Esophagus muscularis mucosa (tissue), 4 donors: ENCODE measurements at regions not wholly inside any gene's neighbourhood (a gene's known extent, or its start where the extent isn't known, plus 50 kb on each side); places are given as distances from the start of the nearest gene placed in this dataset.
A peak's percentile ranks its signal among the peaks of the same experiment; 100 is the strongest.

Experiments
- DNase-seq: peaks from one replicate; pipeline ENCODE4 v3.0.0-alpha.2; 2017; ENCODE audit errors: extremely low spot score
- H3K27ac ChIP-seq, 4 donors: fragments of 200-600 bp; sonication (generic); replicated peaks in 1 of 4; 1 replicate in 3 of 4; 2 replicates in 1 of 4; pipeline ENCODE4 v1.5.1; 2016 to 2019; ENCODE audit warnings: mild to moderate bottlenecking in 1 of 4
- H3K27me3 ChIP-seq, 4 donors: fragments of 200-600 bp; sonication (generic); one replicate each; pipeline versions ENCODE4 v1.5.1 to v1.6.0; 2016 to 2019
- H3K36me3 ChIP-seq, 4 donors: fragments of 200-600 bp; sonication (generic); one replicate each; pipeline ENCODE4 v1.5.1; 2016 to 2019
- H3K4me1 ChIP-seq, 4 donors: fragments of 200-600 bp; sonication (generic); one replicate each; pipeline ENCODE4 v1.5.1; 2016 to 2019
- H3K4me3 ChIP-seq, 4 donors: fragments of 200-600 bp; sonication (generic); 1 replicate in 2 of 4; 2 replicates in 2 of 4; pipeline ENCODE4 v1.5.1; 2016 to 2019; ENCODE audit warnings: mild to moderate bottlenecking in 4 of 4, moderate library complexity in 1 of 4
- H3K9me3 ChIP-seq, 4 donors: fragments of 200-600 bp; sonication (generic); 1 replicate in 3 of 4; 2 replicates in 1 of 4; pipeline ENCODE4 v1.5.1; 2016 to 2019
- CTCF ChIP-seq, 3 experiments: fragments of 200-600 bp in 2 of 3; fragments of 450-650 bp in 1 of 3; sonication (generic) in 2 of 3; IDR thresholded peaks; one replicate each; pipeline ENCODE4 v1.5.1; 2017 to 2019; ENCODE audit warnings: antibody characterized with exemption in 3 of 3, mild to moderate bottlenecking in 2 of 3, moderate library complexity in 1 of 3
- EP300 ChIP-seq: sonication (generic); formaldehyde crosslinking; IDR thresholded peaks from one replicate; pipeline ENCODE4 v1.6.1; 2017; ENCODE audit warnings: antibody characterized with exemption
- POLR2A ChIP-seq: fragments of 450-650 bp; IDR thresholded peaks from one replicate; pipeline ENCODE4 v1.6.1; 2017; ENCODE audit warnings: antibody characterized with exemption, moderate library complexity, mild to moderate bottlenecking, low read depth
- POLR2AphosphoS5 ChIP-seq, 2 donors: sonication (generic); formaldehyde crosslinking; IDR thresholded peaks; one replicate each; pipeline ENCODE4 v1.6.1; 2017; ENCODE audit warnings: antibody characterized with exemption in 2 of 2
- WGBS: methylation state at CpG from one replicate; pipeline ENCODE4 v1.1.5; 2018; 5-methylcytosine and 5-hydroxymethylcytosine counted together
- intact Hi-C: fragments of 100-400 bp; cut with DNase I; formaldehyde crosslinking; loops from one replicate; pipeline ENCODE4 v1.15.1; 2023

GRCh38 chr9:81815781-81816180 is 112.4 kb upstream of the SPATA31D4 start:
- Histone ChIP-seq H3K4me1 (peaks cover 11 to 41% (median 36%) of the 10 kb centered on the region in 4 donors), H3K27ac (no peak overlapping the region), H3K36me3 (no peaks in the 10 kb centered on the region), H3K4me3 (no peak overlapping the region), H3K27me3 (no peaks in the 10 kb centered on the region), H3K9me3 (no peaks in the 10 kb centered on the region)
- no peak for TF ChIP-seq EP300
- no peak for TF ChIP-seq POLR2A
- TF ChIP-seq POLR2AphosphoS5 (IDR thresholded peaks at IDR 0.05), result no peak
- TF ChIP-seq CTCF (IDR thresholded peaks at IDR 0.05), result no peak
- no peak for DNase-seq
- intact Hi-C loops, result no loop called here
- 100% methylated on average over 3 of the region's 3 CpGs for WGBS

GRCh38 chr9:81819155-81819554 is 109.1 kb upstream of the SPATA31D4 start:
- no peak overlapping the region for H3K4me3 ChIP-seq
- no peaks in the 10 kb centered on the region for H3K9me3 ChIP-seq
- H3K4me1 ChIP-seq, result peaks cover 11 to 43% (median 33%) of the 10 kb centered on the region in 4 donors
- no peak for DNase-seq
- WGBS, result 83% methylated on average over 7 of the region's 7 CpGs
- TF ChIP-seq CTCF (IDR thresholded peaks at IDR 0.05), result no peak
- no peak for TF ChIP-seq EP300
- no peak for TF ChIP-seq POLR2AphosphoS5 (IDR thresholded peaks at IDR 0.05)
- TF ChIP-seq POLR2A, result no peak
- H3K27me3 ChIP-seq, result no peaks in the 10 kb centered on the region
- H3K27ac ChIP-seq, result peak overlapping the region in 2 of 4 donors; percentile 65 to 77
- intact Hi-C loops, result no loop called here
- no peaks in the 10 kb centered on the region for H3K36me3 ChIP-seq

GRCh38 chr9:81819859-81820546 is 108.2 kb upstream of the SPATA31D4 start:
- 39% methylated on average over 6 of the region's 8 CpGs for WGBS
- Histone ChIP-seq H3K27me3 (no peaks in the 10 kb centered on the region), H3K4me3 (no peak overlapping the region), H3K4me1 (peaks cover 6 to 35% (median 24%) of the 10 kb centered on the region in 4 donors), H3K27ac (peak overlapping the region; percentile 63 to 77 (median 70)), H3K9me3 (no peaks in the 10 kb centered on the region), H3K36me3 (no peaks in the 10 kb centered on the region)
- peak in 1 of 2 donors; percentile 20 for TF ChIP-seq POLR2AphosphoS5 (IDR thresholded peaks at IDR 0.05)
- TF ChIP-seq EP300, result no peak
- TF ChIP-seq CTCF (IDR thresholded peaks at IDR 0.05), result no peak
- intact Hi-C loops, result no loop called here
- no peak for DNase-seq

- no peak for DNase-seq
- WGBS, result 92% methylated on average over 7 of the region's 7 CpGs
- H3K36me3 ChIP-seq, result no peaks in the 10 kb centered on the region
- TF ChIP-seq POLR2A (no peak), EP300 (no peak), POLR2AphosphoS5 (IDR thresholded peaks at IDR 0.05) (no peak), CTCF (IDR thresholded peaks at IDR 0.05) (no peak)
- H3K27ac ChIP-seq, result no peak overlapping the region
- no peaks in the 10 kb centered on the region for H3K9me3 ChIP-seq
- H3K4me3 ChIP-seq, result no peak overlapping the region
- intact Hi-C loops, result no loop called here
- no peaks in the 10 kb centered on the region for H3K27me3 ChIP-seq
- peaks cover 8 to 49% (median 35%) of the 10 kb centered on the region in 4 donors for H3K4me1 ChIP-seq
Observed at GRCh38 chr9:81822301-81822865, 105.8 kb upstream of the SPATA31D4 start.
